Stimulated activated CD4-positive, alpha-beta T cell treated with anti-CD3 and anti-CD28 coated beads, Interleukin-4, amount 100 ng/mL, for 24 hours (primary cell): ENCODE measurements at regions not wholly inside any gene's neighbourhood (a gene's known extent, or its start where the extent isn't known, plus 50 kb on each side); places are given as distances from the start of the nearest gene placed in this dataset.
A peak's percentile ranks its signal among the peaks of the same experiment; 100 is the strongest.

Experiments
- DNase-seq: peaks from one replicate; pipeline ENCODE4 v3.0.0-alpha.2; 2020

- DNase-seq, result no peak
Measured at GRCh38 chr16:79366635-79367034, 233.9 kb downstream of the MAF start.

GRCh38 chr16:79365702-79366101 lies 234.8 kb downstream of the MAF start:
- no peak for DNase-seq

GRCh38 chr16:79363484-79363883 lies 237.1 kb downstream of the MAF start:
- no peak for DNase-seq

- DNase-seq, result no peak
Measured at GRCh38 chr16:79363035-79363434, 237.5 kb downstream of the MAF start.

- DNase-seq, result no peak
Measured at GRCh38 chr16:79362300-79362970, 238.1 kb downstream of the MAF start.

- no peak for DNase-seq
Measured at GRCh38 chr16:79361132-79361751, 239.3 kb downstream of the MAF start.

GRCh38 chr16:79360267-79360666 lies 240.3 kb downstream of the MAF start:
- DNase-seq, result no peak

- DNase-seq, result no peak
Measured at GRCh38 chr16:79359082-79359481, 241.5 kb downstream of the MAF start.

- DNase-seq, result no peak
Measured at GRCh38 chr16:79358188-79358587, 242.3 kb downstream of the MAF start.

GRCh38 chr16:79355600-79356358 lies 244.8 kb downstream of the MAF start:
- DNase-seq, result no peak

GRCh38 chr16:79351927-79352326 lies 248.6 kb downstream of the MAF start:
- no peak for DNase-seq

- DNase-seq, result no peak
Measured at GRCh38 chr16:79349803-79350202, 250.7 kb downstream of the MAF start.

- DNase-seq, result no peak
Measured at GRCh38 chr16:79348521-79349306, 251.8 kb downstream of the MAF start.

GRCh38 chr16:79347277-79347676 lies 253.3 kb downstream of the MAF start:
- no peak for DNase-seq

- no peak for DNase-seq
Measured at GRCh38 chr16:79339863-79340262, 260.7 kb downstream of the MAF start.

GRCh38 chr16:79337906-79338305 lies 262.6 kb downstream of the MAF start:
- DNase-seq, result no peak

- DNase-seq, result no peak
Measured at GRCh38 chr16:79336437-79337229, 263.9 kb downstream of the MAF start.

- peak; percentile 18 for DNase-seq
Measured at GRCh38 chr16:79334127-79334526, 266.4 kb downstream of the MAF start.

GRCh38 chr16:79331066-79331465 lies 269.5 kb downstream of the MAF start:
- DNase-seq, result no peak

GRCh38 chr16:79329967-79330366 lies 270.6 kb downstream of the MAF start:
- no peak for DNase-seq

GRCh38 chr16:79329166-79329521 lies 271.4 kb downstream of the MAF start:
- no peak for DNase-seq

GRCh38 chr16:79328402-79329165 lies 272.0 kb downstream of the MAF start:
- no peak for DNase-seq
